Mammary epithelial cell (primary cell): ENCODE measurements at regions not wholly inside any gene's neighbourhood (a gene's known extent, or its start where the extent isn't known, plus 50 kb on each side); places are given as distances from the start of the nearest gene placed in this dataset.

Experiments used
- EZH2 ChIP-seq: IDR thresholded peaks from 2 replicates; pipeline ENCODE4 v1.6.1; 2012; ENCODE audit warnings: low read length, inconsistent platforms, borderline replicate concordance
- TF ChIP-seq, protein P1 (sequence below), 2 donors: IDR thresholded peaks in 1 of 2; conservative IDR thresholded peaks in 1 of 2; 2 replicates each; pipeline ENCODE4 v1.5.1; 2011 to 2012; ENCODE audit warnings: inconsistent platforms in 2 of 2, low read length in 2 of 2, mild to moderate bottlenecking in 2 of 2, control low read depth in 1 of 2, low read depth in 1 of 2; ENCODE audit not compliant: insufficient read depth in 1 of 2; ENCODE audit errors: extremely low read depth in 1 of 2

DNA sequence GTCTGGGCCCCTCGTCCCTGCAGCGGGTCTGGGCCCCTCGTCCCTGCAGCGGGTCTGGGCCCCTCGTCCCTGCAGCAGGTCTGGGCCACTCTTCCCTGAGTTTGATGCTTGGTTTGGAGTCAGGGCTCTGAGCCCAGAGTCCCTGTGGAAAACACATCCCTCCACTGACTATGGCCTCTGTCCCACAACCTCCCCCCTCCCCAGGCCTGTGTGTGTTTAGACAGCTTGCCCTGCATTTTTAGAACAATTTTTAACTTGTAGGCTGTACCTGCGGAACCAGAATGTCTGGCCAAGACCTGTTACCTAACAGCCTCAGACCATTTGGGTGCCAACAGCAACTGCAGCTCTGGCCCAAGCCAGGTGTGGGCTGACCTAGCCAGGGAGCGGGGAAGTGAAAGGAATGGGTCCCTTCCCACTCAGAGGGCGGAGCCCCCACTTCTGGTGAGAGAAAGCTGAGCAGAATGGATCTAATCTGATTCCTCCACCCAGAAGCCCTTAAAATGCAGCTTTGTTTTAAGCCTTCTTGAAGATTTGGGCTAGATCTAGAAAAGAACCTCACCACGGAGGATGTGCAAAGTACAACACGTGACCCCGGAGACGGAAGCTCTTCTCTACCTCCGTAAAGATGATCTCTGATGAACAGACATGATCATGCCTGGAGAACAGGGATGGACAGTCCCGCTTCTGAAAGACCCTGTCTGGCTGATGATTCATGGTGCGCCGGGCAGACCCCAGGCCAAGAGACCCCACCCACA is 60.5 kb upstream of the TFRC start:
- no peak for TF ChIP-seq EZH2
- TF ChIP-seq, protein P1, sequence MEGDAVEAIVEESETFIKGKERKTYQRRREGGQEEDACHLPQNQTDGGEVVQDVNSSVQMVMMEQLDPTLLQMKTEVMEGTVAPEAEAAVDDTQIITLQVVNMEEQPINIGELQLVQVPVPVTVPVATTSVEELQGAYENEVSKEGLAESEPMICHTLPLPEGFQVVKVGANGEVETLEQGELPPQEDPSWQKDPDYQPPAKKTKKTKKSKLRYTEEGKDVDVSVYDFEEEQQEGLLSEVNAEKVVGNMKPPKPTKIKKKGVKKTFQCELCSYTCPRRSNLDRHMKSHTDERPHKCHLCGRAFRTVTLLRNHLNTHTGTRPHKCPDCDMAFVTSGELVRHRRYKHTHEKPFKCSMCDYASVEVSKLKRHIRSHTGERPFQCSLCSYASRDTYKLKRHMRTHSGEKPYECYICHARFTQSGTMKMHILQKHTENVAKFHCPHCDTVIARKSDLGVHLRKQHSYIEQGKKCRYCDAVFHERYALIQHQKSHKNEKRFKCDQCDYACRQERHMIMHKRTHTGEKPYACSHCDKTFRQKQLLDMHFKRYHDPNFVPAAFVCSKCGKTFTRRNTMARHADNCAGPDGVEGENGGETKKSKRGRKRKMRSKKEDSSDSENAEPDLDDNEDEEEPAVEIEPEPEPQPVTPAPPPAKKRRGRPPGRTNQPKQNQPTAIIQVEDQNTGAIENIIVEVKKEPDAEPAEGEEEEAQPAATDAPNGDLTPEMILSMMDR (conservative IDR thresholded peaks at IDR 0.05 in 1 of 2, IDR thresholded peaks at IDR 0.05 in 1 of 2; ENCODE audit: extremely low read depth in 1 of 2, insufficient read depth in 1 of 2, low read depth in 1 of 2, low read length in 2 of 2): no peak
